HG03354 (cell line): ENCODE measurements at regions not wholly inside any gene's neighbourhood (a gene's known extent, or its start where the extent isn't known, plus 50 kb on each side); places are given as distances from the start of the nearest gene placed in this dataset.

Source experiments
- ATAC-seq: cut with Tn5 transposase; IDR thresholded peaks from one replicate; pipeline ENCODE4 v1.9.1; 2021; ENCODE audit warnings: mild to moderate bottlenecking; ENCODE audit not compliant: unreplicated experiment, poor library complexity, severe bottlenecking

DNA sequence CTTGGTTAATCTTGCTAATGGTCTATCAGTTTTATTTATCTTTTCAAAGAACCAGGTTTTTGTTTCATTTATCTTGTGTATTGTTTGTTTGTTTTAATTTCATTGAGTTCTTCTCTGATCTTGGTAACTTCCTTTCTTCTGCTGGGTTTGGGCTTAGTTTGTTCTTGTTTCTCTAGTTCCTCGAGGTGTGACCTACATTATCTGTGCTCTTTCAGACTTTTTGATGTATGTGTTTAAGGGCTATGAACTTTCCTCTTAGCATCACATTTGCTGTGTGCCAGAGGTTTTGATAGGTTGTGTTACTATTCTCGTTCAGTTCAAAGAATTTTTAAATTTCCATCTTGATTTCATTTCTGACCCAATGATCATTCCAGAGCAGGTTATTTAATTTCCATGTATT, 365.4 kb upstream of the GATB start:
- ATAC-seq, result no peak

DNA sequence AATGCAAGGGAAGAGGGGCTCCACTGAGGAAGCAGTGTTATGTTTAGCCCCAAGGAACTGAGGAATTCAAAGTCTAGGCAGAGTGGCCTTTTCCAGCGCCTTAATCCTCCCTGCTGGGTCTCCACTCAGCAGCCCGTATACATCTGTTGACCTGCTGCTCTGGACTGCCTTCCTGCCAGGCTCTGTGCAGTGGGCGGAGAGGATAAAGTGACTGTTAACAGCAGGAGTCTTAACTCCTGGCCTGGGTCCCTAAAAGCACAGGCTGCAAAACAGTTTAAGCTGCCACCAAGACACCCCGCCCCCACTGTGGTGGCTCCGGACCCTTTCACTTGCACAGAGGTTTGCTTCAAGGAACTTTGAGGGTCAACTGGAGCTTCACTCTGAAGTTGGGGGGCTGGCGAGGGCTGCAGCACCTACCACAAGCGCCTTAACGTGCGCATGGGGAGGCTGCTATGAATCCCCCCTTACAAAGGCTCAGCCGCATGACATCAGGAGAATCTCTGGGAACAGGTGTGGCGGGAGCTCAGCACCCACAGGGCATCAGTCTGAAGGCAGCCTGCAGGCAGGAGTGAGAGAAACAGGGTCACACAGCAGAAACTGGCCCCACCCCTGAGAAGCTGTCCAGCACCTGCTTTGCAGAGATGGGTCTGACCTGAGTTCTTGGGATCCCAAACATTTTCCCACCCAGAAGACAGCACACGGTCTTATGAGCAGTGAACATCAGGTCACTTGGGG, 358.2 kb upstream of the GATB start:
- no peak for ATAC-seq

DNA sequence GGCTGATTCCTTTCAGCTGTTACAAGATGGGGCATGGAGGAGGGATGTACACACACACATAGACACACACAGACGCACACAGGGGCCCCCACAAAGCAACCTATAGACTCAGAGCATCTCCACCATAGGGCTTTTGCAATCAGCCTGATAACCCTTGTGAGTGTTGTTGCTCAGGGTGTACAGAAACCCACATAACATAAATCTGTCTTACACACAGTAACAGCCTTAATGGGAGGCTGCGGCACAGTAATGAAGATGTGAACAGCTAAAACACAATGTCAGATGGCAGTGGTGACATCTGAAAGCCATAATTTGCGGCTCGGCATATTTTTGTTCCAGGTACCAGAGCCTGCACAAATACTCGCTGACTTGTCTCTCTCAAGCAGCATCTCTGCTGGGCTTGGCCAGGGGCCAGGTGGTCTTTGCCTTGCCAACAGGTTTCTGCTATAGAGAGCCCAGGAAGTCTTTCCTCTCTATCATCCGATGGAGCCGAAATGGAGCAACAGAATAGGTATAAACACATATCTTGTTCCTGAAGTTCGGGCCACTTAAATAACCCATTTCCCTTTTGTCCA, 357.2 kb upstream of the GATB start:
- no peak for ATAC-seq

- ATAC-seq, result no peak
These were observed 356.7 kb upstream of the GATB start for GRCh38 chr4:152117520-152117919.

GRCh38 chr4:152117054-152117453, 356.2 kb upstream of the GATB start:
- no peak for ATAC-seq

DNA sequence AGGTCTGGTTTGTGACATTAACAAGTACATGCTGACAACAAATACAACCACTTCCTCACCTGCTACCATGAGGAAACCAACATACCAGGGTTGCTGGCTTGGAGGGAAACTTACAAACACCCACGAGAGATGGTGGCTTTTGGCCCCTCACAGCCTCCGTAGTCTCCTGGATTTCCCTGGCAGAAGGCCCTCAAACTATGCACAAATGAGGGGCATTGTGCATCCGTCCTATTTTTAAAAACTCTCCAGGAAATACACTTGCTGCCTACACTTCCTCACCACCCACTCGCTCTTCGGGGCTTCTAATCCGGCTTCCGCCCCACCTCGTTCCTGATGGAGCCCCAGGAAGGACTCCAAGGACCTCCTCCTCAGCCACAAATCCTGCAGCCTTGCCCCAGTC, 355.0 kb upstream of the GATB start:
- no peak for ATAC-seq

DNA sequence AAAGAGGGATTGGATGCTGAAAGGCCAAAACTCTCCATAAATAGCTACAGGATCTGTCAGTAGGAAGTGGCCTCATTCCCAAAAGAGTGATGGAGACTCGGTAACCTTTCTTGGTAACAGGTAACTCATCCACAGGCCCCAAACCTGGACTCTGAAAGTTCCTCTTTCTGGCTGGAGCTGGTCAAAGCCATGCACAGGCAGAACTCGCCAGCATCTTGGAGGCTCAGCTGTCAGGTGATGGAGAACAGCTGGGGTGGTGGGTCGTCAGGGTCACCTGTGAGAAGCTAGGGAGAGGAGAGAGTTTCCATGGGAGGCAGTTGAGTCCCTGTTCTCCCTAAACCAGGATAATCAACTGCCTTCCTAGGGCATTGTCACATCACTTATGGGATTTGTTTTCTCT, 354.3 kb upstream of the GATB start:
- ATAC-seq, result no peak

DNA sequence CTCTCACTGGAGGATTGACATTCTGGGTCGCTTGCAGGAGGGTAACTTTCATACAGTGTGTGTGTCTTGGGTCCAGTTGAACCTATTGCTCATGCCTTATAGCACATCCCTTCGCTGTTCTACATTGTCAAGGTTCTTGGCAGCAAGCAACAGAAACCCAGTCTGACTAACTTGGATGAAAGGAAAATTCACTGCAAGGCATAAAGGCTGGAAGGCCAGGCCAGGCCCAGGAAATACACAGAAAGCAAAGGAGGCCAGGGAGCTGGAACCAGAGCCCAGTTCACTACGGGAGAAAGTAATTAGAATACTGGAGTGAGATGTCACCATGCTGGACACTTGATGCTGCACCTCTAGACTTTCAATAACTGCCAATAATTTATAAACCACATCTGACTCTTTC, 353.8 kb upstream of the GATB start:
- no peak for ATAC-seq

GRCh38 chr4:152112887-152113286, 352.1 kb upstream of the GATB start:
- peak; percentile 82 for ATAC-seq

GRCh38 chr4:152112190-152112589, 351.4 kb upstream of the GATB start:
- no peak for ATAC-seq

- no peak for ATAC-seq
These were observed 350.0 kb upstream of the GATB start for GRCh38 chr4:152110780-152111179.

GRCh38 chr4:152109531-152110509, 349.0 kb upstream of the GATB start:
- ATAC-seq, result no peak

DNA sequence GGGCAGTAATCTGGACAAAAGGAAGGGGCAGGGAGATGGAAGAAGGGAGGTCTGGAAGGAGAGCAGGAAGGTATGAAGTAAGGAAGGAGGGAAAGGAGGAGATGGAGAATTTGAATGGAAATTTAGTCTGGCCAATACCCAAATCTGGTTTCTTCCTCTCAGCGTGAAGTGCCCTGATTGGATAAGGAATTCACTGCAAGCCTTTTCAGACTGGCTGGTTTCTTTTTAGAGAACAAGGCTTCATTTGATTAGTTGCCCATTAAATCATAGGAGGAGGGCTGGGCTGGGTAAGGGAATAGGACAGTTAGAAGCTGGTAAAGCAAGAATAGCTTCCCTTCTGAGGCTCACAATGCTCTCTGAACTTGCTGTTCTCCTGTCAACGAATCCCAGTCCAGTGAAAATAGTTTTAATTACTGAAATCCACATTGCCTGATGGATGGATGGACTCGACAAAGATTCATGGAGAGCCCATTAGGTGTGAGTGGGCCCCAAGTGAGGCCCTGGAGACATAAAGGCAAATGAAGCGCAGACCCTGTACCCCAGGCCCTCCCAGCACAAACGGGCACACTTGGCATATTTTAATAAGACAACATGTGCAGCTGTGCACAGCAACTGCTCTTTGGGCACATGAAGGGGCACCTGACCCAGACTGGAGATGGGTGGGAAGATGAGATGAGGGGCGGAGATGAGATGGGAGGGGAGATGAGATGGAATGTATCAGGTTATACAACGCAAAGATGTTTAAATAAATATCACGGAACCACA, 347.1 kb upstream of the GATB start:
- ATAC-seq, result no peak

- ATAC-seq, result no peak
These were observed 346.0 kb upstream of the GATB start for GRCh38 chr4:152106781-152107321.

DNA sequence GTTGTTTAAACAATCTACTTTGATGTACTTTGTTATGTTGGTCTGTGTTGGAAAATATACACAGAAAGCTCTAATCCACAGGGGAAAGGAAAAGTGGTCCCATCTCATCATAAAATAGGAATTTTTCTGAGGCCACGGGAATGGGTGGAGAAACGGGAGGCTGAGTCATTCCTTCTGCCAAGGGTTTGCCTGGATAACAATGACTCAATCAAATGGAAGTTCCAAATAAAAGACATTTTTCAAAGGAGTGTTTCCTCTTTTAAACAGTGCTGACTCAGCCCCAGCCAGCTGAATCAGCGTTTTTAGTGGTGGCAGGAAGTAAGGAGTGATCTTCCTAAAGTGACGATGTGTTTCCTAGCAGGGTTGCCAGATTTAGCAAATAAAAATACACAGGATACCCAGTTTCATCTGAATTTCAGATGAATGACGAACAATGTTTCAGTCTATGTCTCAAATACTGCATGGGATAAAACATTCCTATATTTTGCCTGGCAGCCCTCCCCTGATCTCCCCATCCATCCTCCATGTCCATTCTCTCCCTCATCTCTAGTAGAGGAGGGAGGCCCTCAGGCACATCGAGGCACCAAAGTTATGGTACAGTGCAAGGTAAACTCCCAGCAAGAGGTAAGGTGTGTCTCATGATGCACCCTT, 345.4 kb upstream of the GATB start:
- ATAC-seq, result no peak

GRCh38 chr4:152104901-152105357, 344.1 kb upstream of the GATB start:
- ATAC-seq, result no peak

GRCh38 chr4:152104356-152104755, 343.5 kb upstream of the GATB start:
- no peak for ATAC-seq

- ATAC-seq, result no peak
These were observed 342.5 kb upstream of the GATB start for GRCh38 chr4:152103181-152103901.
